ENCODE measurements at regions not wholly inside any gene's neighbourhood (a gene's known extent, or its start where the extent isn't known, plus 50 kb on each side); places are given as distances from the start of the nearest gene placed in this dataset.

- Mint-ChIP-seq H3K27me3 (ENCODE audit: low read depth) (peaks cover 28% of the 10 kb centered on the region), H3K9me3 (ENCODE audit: low read depth) (no peaks in the 10 kb centered on the region), H3K27ac (ENCODE audit: unreplicated experiment) (no peak overlapping the region), H3K4me1 (ENCODE audit: low read depth) (peaks cover 24% of the 10 kb centered on the region), H3K4me3 (ENCODE audit: unreplicated experiment) (no peak overlapping the region), H3K36me3 (ENCODE audit: low read depth) (no peaks in the 10 kb centered on the region)
- peak; percentile 47 for DNase-seq (ENCODE audit: low spot score)
- no peak for TF ChIP-seq CTCF (IDR thresholded peaks at IDR 0.05)
Observed at GRCh38 chr2:120523766-120524165, 177.8 kb downstream of the INHBB start.

- Mint-ChIP-seq H3K4me1 (ENCODE audit: low read depth) (peaks cover 24% of the 10 kb centered on the region), H3K27me3 (ENCODE audit: low read depth) (peaks cover 24% of the 10 kb centered on the region), H3K9me3 (ENCODE audit: low read depth) (no peaks in the 10 kb centered on the region), H3K27ac (ENCODE audit: unreplicated experiment) (no peak overlapping the region), H3K4me3 (ENCODE audit: unreplicated experiment) (no peak overlapping the region), H3K36me3 (ENCODE audit: low read depth) (no peaks in the 10 kb centered on the region)
- TF ChIP-seq CTCF (IDR thresholded peaks at IDR 0.05): no peak
- peak; percentile 76 for DNase-seq (ENCODE audit: low spot score)
Observed at GRCh38 chr2:120524174-120524573, 178.2 kb downstream of the INHBB start.

GRCh38 chr2:120525056-120526046 is 179.4 kb downstream of the INHBB start:
- peak; percentile 79 for DNase-seq (ENCODE audit: low spot score)
- Mint-ChIP-seq H3K4me3 (ENCODE audit: unreplicated experiment) (no peak overlapping the region), H3K36me3 (ENCODE audit: low read depth) (no peaks in the 10 kb centered on the region), H3K4me1 (ENCODE audit: low read depth) (peaks cover 24% of the 10 kb centered on the region), H3K27me3 (ENCODE audit: low read depth) (peaks cover 22% of the 10 kb centered on the region), H3K9me3 (ENCODE audit: low read depth) (no peaks in the 10 kb centered on the region), H3K27ac (ENCODE audit: unreplicated experiment) (no peak overlapping the region)
- no peak for TF ChIP-seq CTCF (IDR thresholded peaks at IDR 0.05)

- peaks cover 5% of the 10 kb centered on the region for H3K9me3 Mint-ChIP-seq (ENCODE audit: low read depth)
- peaks cover 24% of the 10 kb centered on the region for H3K4me1 Mint-ChIP-seq (ENCODE audit: low read depth)
- peaks cover under 1% of the 10 kb centered on the region for H3K36me3 Mint-ChIP-seq (ENCODE audit: low read depth)
- H3K4me3 Mint-ChIP-seq (ENCODE audit: unreplicated experiment): no peak overlapping the region
- peaks cover 22% of the 10 kb centered on the region for H3K27me3 Mint-ChIP-seq (ENCODE audit: low read depth)
- peak; percentile 57 for DNase-seq (ENCODE audit: low spot score)
- TF ChIP-seq CTCF (IDR thresholded peaks at IDR 0.05): no peak
- H3K27ac Mint-ChIP-seq (ENCODE audit: unreplicated experiment): no peak overlapping the region
Observed at GRCh38 chr2:120526047-120526562, 180.2 kb downstream of the INHBB start.

GRCh38 chr2:120526997-120527945 is 181.3 kb downstream of the INHBB start:
- peaks cover 27% of the 10 kb centered on the region for H3K4me1 Mint-ChIP-seq (ENCODE audit: low read depth)
- no peak for TF ChIP-seq CTCF (IDR thresholded peaks at IDR 0.05)
- H3K4me3 Mint-ChIP-seq (ENCODE audit: unreplicated experiment): no peak overlapping the region
- DNase-seq (ENCODE audit: low spot score): no peak
- no peak overlapping the region for H3K27ac Mint-ChIP-seq (ENCODE audit: unreplicated experiment)
- H3K36me3 Mint-ChIP-seq (ENCODE audit: low read depth): peaks cover 3% of the 10 kb centered on the region
- peaks cover 8% of the 10 kb centered on the region for H3K9me3 Mint-ChIP-seq (ENCODE audit: low read depth)
- peaks cover 12% of the 10 kb centered on the region for H3K27me3 Mint-ChIP-seq (ENCODE audit: low read depth)
